Renal cortex interstitium (tissue), 11 donors: ENCODE measurements at regions not wholly inside any gene's neighbourhood (a gene's known extent, or its start where the extent isn't known, plus 50 kb on each side); places are given as distances from the start of the nearest gene placed in this dataset.

ENCODE experiments used
- DNase-seq, 11 donors: peaks; one replicate each; pipeline ENCODE4 v3.0.0-alpha.2; 2013; ENCODE audit warnings: low read depth in 9 of 11, low spot score in 4 of 11; ENCODE audit errors: extremely low read depth in 1 of 11

GRCh38 chr21:35908311-35909078 is 151.8 kb downstream of the SETD4 start:
- no peak for DNase-seq

GRCh38 chr21:35906586-35906985 is 153.7 kb downstream of the SETD4 start:
- no peak for DNase-seq

- no peak for DNase-seq
These were observed 154.4 kb downstream of the SETD4 start for GRCh38 chr21:35905963-35906345.

- DNase-seq = no peak
These were observed 155.0 kb downstream of the SETD4 start for GRCh38 chr21:35905096-35905962.

GRCh38 chr21:35900539-35900938 is 159.8 kb downstream of the SETD4 start:
- no peak for DNase-seq

- no peak for DNase-seq
These were observed 164.3 kb downstream of the SETD4 start for GRCh38 chr21:35896060-35896459.

- DNase-seq = no peak
These were observed 164.7 kb downstream of the SETD4 start for GRCh38 chr21:35895598-35895997.

GRCh38 chr21:35893156-35893555 is 167.2 kb downstream of the SETD4 start:
- DNase-seq = no peak

- DNase-seq = no peak
These were observed 173.4 kb downstream of the SETD4 start for GRCh38 chr21:35886887-35887286.

GRCh38 chr21:35885942-35886541 is 174.3 kb downstream of the SETD4 start:
- DNase-seq = no peak

GRCh38 chr21:35882791-35883240 is 177.5 kb downstream of the SETD4 start:
- DNase-seq = no peak

GRCh38 chr21:35873441-35873840 is 186.9 kb downstream of the SETD4 start:
- no peak for DNase-seq

- DNase-seq = no peak
These were observed 188.4 kb downstream of the SETD4 start for GRCh38 chr21:35871906-35872305.

GRCh38 chr21:35868869-35869223 is 191.5 kb downstream of the SETD4 start:
- DNase-seq = no peak

GRCh38 chr21:35868005-35868868 is 192.1 kb downstream of the SETD4 start:
- DNase-seq = no peak

- no peak for DNase-seq
These were observed 196.3 kb downstream of the SETD4 start for GRCh38 chr21:35864039-35864438.

GRCh38 chr21:35862969-35863368 is 197.4 kb downstream of the SETD4 start:
- no peak for DNase-seq

GRCh38 chr21:35861661-35862060 is 198.7 kb downstream of the SETD4 start:
- no peak for DNase-seq

GRCh38 chr21:35860189-35860869 is 200.0 kb downstream of the SETD4 start:
- DNase-seq = no peak
